ENCODE measurements at regions not wholly inside any gene's neighbourhood (a gene's known extent, or its start where the extent isn't known, plus 50 kb on each side); places are given as distances from the start of the nearest gene placed in this dataset.

- DNase-seq (ENCODE audit: low spot score): no peak
- no peak for TF ChIP-seq CTCF (conservative IDR thresholded peaks at IDR 0.05; ENCODE audit: low read depth)
- ChIA-PET CTCF (no interaction called here), POLR2A (ENCODE audit: low non-redundant PET) (no interaction called here)
- H3K27ac ChIP-seq: no peak overlapping the region
These were observed 323.6 kb downstream of the C16orf95 start for GRCh38 chr16:86993426-86994110.

- ChIA-PET CTCF (no interaction called here), POLR2A (ENCODE audit: low non-redundant PET) (no interaction called here)
- H3K27ac ChIP-seq: no peak overlapping the region
- no peak for TF ChIP-seq CTCF (conservative IDR thresholded peaks at IDR 0.05; ENCODE audit: low read depth)
- no peak for DNase-seq (ENCODE audit: low spot score)
These were observed 323.0 kb downstream of the C16orf95 start for GRCh38 chr16:86994215-86994614.

- DNase-seq (ENCODE audit: low spot score): peak; percentile 30
- ChIA-PET CTCF (interaction anchor here (0.7 kb wide), 1 partner anchor 350 kb away, joined by 4 read pairs; no protein-coding TSS in a partner anchor), POLR2A (ENCODE audit: low non-redundant PET) (no interaction called here)
- TF ChIP-seq CTCF (conservative IDR thresholded peaks at IDR 0.05; ENCODE audit: low read depth): no peak
- peak overlapping the region; percentile 50 for H3K27ac ChIP-seq
These were observed 322.5 kb downstream of the C16orf95 start for GRCh38 chr16:86994651-86995171.

GRCh38 chr16:86995456-86995855 is 321.7 kb downstream of the C16orf95 start:
- ChIA-PET CTCF (interaction anchor here (0.7 kb wide), 1 partner anchor 351 kb away, joined by 4 read pairs; no protein-coding TSS in a partner anchor), POLR2A (ENCODE audit: low non-redundant PET) (no interaction called here)
- TF ChIP-seq CTCF (conservative IDR thresholded peaks at IDR 0.05; ENCODE audit: low read depth): no peak
- H3K27ac ChIP-seq: no peak overlapping the region
- DNase-seq (ENCODE audit: low spot score): no peak

GRCh38 chr16:86996081-86996480 is 321.1 kb downstream of the C16orf95 start:
- ChIA-PET CTCF (no interaction called here), POLR2A (ENCODE audit: low non-redundant PET) (no interaction called here)
- no peak overlapping the region for H3K27ac ChIP-seq
- no peak for TF ChIP-seq CTCF (conservative IDR thresholded peaks at IDR 0.05; ENCODE audit: low read depth)
- no peak for DNase-seq (ENCODE audit: low spot score)

GRCh38 chr16:86997058-86997457 is 320.1 kb downstream of the C16orf95 start:
- H3K27ac ChIP-seq: no peak overlapping the region
- POLR2A ChIA-PET (ENCODE audit: low non-redundant PET): no interaction called here
- TF ChIP-seq CTCF (conservative IDR thresholded peaks at IDR 0.05; ENCODE audit: low read depth): no peak
- CTCF ChIA-PET: no interaction called here
- no peak for DNase-seq (ENCODE audit: low spot score)

Measured in RWPE1 (cell line).